Activated CD4-positive, alpha-beta T cell treated with anti-CD3 and anti-CD28 coated beads, Interleukin-10, Interleukin-2, amounts not matched to agents 100 ng/mL and 50 ng/mL, durations not matched to agents 16 hours and 8 hours (primary cell): ENCODE measurements at regions not wholly inside any gene's neighbourhood (a gene's known extent, or its start where the extent isn't known, plus 50 kb on each side); places are given as distances from the start of the nearest gene placed in this dataset.
A peak's percentile ranks its signal among the peaks of the same experiment; 100 is the strongest.

ENCODE experiments used
- DNase-seq: peaks from one replicate; pipeline ENCODE4 v3.0.0-alpha.2; 2020

GRCh38 chr2:81551040-81551634 lies 1246.6 kb upstream of the LRRTM1 start:
- no peak for DNase-seq

- no peak for DNase-seq
These were observed 1245.7 kb upstream of the LRRTM1 start for GRCh38 chr2:81550277-81550676.

- no peak for DNase-seq
These were observed 1245.1 kb upstream of the LRRTM1 start for GRCh38 chr2:81549646-81550045.

GRCh38 chr2:81545626-81546025 lies 1241.1 kb upstream of the LRRTM1 start:
- no peak for DNase-seq

- DNase-seq, result no peak
These were observed 1237.6 kb upstream of the LRRTM1 start for GRCh38 chr2:81542119-81542518.

- DNase-seq, result no peak
These were observed 1225.4 kb upstream of the LRRTM1 start for GRCh38 chr2:81529944-81530343.

- no peak for DNase-seq
These were observed 1224.4 kb upstream of the LRRTM1 start for GRCh38 chr2:81528852-81529480.

- DNase-seq, result no peak
These were observed 1218.8 kb upstream of the LRRTM1 start for GRCh38 chr2:81523344-81523743.

- no peak for DNase-seq
These were observed 1208.8 kb upstream of the LRRTM1 start for GRCh38 chr2:81513328-81513727.

- no peak for DNase-seq
These were observed 1201.0 kb upstream of the LRRTM1 start for GRCh38 chr2:81505586-81505985.

GRCh38 chr2:81495556-81495955 lies 1191.0 kb upstream of the LRRTM1 start:
- DNase-seq, result no peak

GRCh38 chr2:81483254-81483653 lies 1178.7 kb upstream of the LRRTM1 start:
- no peak for DNase-seq

- no peak for DNase-seq
These were observed 1177.4 kb upstream of the LRRTM1 start for GRCh38 chr2:81481994-81482368.

- no peak for DNase-seq
These were observed 1176.9 kb upstream of the LRRTM1 start for GRCh38 chr2:81481242-81481993.

- DNase-seq, result no peak
These were observed 1162.5 kb upstream of the LRRTM1 start for GRCh38 chr2:81467096-81467495.

- DNase-seq, result no peak
These were observed 1157.9 kb upstream of the LRRTM1 start for GRCh38 chr2:81462420-81462819.

- no peak for DNase-seq
These were observed 1140.6 kb upstream of the LRRTM1 start for GRCh38 chr2:81445176-81445575.

- DNase-seq, result no peak
These were observed 1133.0 kb upstream of the LRRTM1 start for GRCh38 chr2:81437456-81438000.

- no peak for DNase-seq
These were observed 1131.7 kb upstream of the LRRTM1 start for GRCh38 chr2:81436256-81436655.

GRCh38 chr2:81412681-81413080 lies 1108.1 kb upstream of the LRRTM1 start:
- no peak for DNase-seq

- DNase-seq, result no peak
These were observed 1099.0 kb upstream of the LRRTM1 start for GRCh38 chr2:81403508-81403907.

- DNase-seq, result no peak
These were observed 1092.0 kb upstream of the LRRTM1 start for GRCh38 chr2:81396417-81397019.

- DNase-seq, result no peak
These were observed 1091.2 kb upstream of the LRRTM1 start for GRCh38 chr2:81395746-81396145.

- DNase-seq, result peak; percentile 0
These were observed 1084.7 kb upstream of the LRRTM1 start for GRCh38 chr2:81389203-81389602.
